ENCODE measurements at regions not wholly inside any gene's neighbourhood (a gene's known extent, or its start where the extent isn't known, plus 50 kb on each side); places are given as distances from the start of the nearest gene placed in this dataset.

DNA sequence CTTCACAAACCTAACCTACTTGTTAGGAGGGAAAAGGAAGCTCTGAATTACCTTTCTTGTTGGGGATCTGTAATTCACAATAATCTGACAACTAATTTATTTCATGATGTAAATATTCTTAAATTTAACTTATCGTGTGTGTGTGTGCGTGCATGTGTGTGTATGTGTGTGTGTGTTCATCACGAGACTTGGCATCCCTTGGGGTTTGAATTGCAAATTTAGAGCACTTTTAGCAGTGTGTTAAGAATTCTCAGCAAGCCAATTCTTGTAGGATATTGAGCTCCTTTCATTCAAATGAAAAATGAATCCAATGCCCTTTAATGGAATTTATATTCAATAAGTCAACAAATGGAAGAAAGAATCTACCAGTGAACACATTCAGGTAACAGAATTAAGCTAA is 85.9 kb upstream of the C3orf80 start:
- Histone ChIP-seq H3K4me1 (ENCODE audit: control insufficient read depth in 3 of 3, insufficient read depth in 2 of 3, low read depth in 1 of 3, low read length in 2 of 3) (no peaks in the 10 kb centered on the region), H3K27me3 (ENCODE audit: control insufficient read depth in 3 of 3, insufficient read depth in 3 of 3, low read length in 3 of 3) (no peaks in the 10 kb centered on the region), H3K9me3 (ENCODE audit: control insufficient read depth in 2 of 2, insufficient read depth in 1 of 2, low read depth in 1 of 2, low read length in 1 of 2) (no peaks in the 10 kb centered on the region), H3K27ac (ENCODE audit: low read depth in 1 of 3, low read length in 2 of 3) (no peak overlapping the region), H3K36me3 (ENCODE audit: control insufficient read depth in 3 of 3, insufficient read depth in 2 of 3, low read depth in 1 of 3, low read length in 3 of 3) (no peaks in the 10 kb centered on the region), H3K4me3 (ENCODE audit: low read depth in 1 of 3, low read length in 3 of 3) (no peak overlapping the region)
- 85 to 95% (median 91%) methylated on average over 3 of the region's 3 CpGs for WGBS, 3 donors
- DNase-seq: no peak
- FAIRE-seq: no peak

DNA sequence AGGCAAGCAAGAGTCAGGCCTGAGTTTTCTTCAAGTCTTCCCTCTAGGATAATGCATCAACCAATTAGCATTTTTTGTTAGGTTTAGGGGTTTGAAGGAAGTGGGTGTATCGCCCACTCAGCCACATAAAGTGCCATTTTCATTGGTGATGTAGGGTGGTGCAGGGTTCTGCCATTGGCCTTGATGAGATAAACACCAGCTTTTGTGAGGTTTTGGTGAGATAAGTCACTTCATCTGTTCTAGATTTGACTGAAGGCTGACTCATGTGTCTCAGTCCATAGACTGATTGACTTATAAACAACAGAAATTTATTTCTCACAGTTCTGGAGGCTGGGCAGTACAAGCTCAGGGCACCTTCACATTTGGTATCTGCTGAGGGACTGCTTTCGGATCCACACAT is 84.5 kb upstream of the C3orf80 start:
- Histone ChIP-seq H3K27ac (ENCODE audit: low read depth in 1 of 3, low read length in 2 of 3) (no peak overlapping the region), H3K9me3 (ENCODE audit: control insufficient read depth in 2 of 2, insufficient read depth in 1 of 2, low read depth in 1 of 2, low read length in 1 of 2) (no peaks in the 10 kb centered on the region), H3K4me3 (ENCODE audit: low read depth in 1 of 3, low read length in 3 of 3) (no peak overlapping the region), H3K4me1 (ENCODE audit: control insufficient read depth in 3 of 3, insufficient read depth in 2 of 3, low read depth in 1 of 3, low read length in 2 of 3) (no peaks in the 10 kb centered on the region), H3K27me3 (ENCODE audit: control insufficient read depth in 3 of 3, insufficient read depth in 3 of 3, low read length in 3 of 3) (no peaks in the 10 kb centered on the region), H3K36me3 (ENCODE audit: control insufficient read depth in 3 of 3, insufficient read depth in 2 of 3, low read depth in 1 of 3, low read length in 3 of 3) (no peaks in the 10 kb centered on the region)
- WGBS, 3 donors: 84 to 86% (median 86%) methylated on average over 2 of the region's 2 CpGs
- DNase-seq: no peak
- no peak for FAIRE-seq

DNA sequence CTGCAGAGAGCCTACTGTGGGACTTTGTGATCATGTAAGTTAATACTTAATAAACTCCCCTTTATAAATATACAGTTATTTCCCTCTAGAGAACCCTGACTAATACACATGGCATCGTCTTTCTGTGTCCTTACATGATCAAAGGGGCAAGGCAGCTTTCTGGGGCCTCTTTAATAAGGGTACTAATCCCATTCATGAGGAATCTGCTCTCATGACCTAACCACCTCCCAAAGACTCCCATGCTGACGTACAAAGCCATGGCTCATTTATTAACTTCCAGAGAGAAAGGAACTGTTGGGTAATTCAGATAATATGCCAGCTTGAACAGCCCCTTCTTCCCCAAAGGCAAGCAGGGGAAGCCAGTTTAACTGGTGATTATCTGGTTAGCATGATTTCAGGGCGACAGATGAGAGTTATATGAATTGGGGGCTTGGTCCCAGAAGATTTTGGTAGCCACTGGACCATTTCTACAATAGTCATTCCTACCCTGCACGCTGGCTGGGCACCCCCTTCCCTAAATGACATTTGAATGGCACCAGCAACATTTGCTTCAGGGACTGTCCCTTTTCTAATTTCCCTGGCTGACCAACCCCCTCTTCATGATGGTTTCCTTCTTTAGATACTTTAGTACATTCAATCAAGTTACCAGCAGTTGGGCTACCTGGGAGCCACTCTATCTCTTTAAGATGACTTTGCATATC is 83.6 kb upstream of the C3orf80 start:
- Histone ChIP-seq H3K36me3 (ENCODE audit: control insufficient read depth in 3 of 3, insufficient read depth in 2 of 3, low read depth in 1 of 3, low read length in 3 of 3) (no peaks in the 10 kb centered on the region), H3K9me3 (ENCODE audit: control insufficient read depth in 2 of 2, insufficient read depth in 1 of 2, low read depth in 1 of 2, low read length in 1 of 2) (no peaks in the 10 kb centered on the region), H3K4me3 (ENCODE audit: low read depth in 1 of 3, low read length in 3 of 3) (no peak overlapping the region), H3K4me1 (ENCODE audit: control insufficient read depth in 3 of 3, insufficient read depth in 2 of 3, low read depth in 1 of 3, low read length in 2 of 3) (no peaks in the 10 kb centered on the region), H3K27ac (ENCODE audit: low read depth in 1 of 3, low read length in 2 of 3) (no peak overlapping the region), H3K27me3 (ENCODE audit: control insufficient read depth in 3 of 3, insufficient read depth in 3 of 3, low read length in 3 of 3) (no peaks in the 10 kb centered on the region)
- FAIRE-seq (no peak), DNase-seq (no peak)
- WGBS, 3 donors: 65 to 70% (median 67%) methylated on average over 4 of the region's 4 CpGs

DNA sequence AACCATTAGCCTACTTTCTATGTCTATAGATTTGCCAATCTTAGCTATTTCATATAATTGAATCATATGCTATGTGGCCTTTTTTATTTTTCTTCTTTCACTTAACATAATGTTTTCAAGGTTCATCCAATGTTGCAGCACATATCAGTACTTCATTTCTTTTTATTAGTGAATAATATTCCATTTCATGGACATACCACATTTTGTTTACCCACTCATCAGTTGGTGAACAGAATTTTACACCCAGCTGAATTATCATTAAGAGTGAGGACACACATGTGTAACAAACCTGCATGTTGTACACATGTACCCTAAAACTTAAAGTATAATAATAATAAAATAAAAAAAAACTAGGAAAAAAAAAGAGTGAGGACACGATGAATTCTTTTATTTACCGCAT is 81.7 kb upstream of the C3orf80 start:
- H3K27ac ChIP-seq (ENCODE audit: low read depth in 1 of 3, low read length in 2 of 3): no peak overlapping the region
- DNase-seq (no peak), FAIRE-seq (no peak)
- no peaks in the 10 kb centered on the region for H3K27me3 ChIP-seq (ENCODE audit: control insufficient read depth in 3 of 3, insufficient read depth in 3 of 3, low read length in 3 of 3)
- H3K9me3 ChIP-seq (ENCODE audit: control insufficient read depth in 2 of 2, insufficient read depth in 1 of 2, low read depth in 1 of 2, low read length in 1 of 2): no peaks in the 10 kb centered on the region
- no peaks in the 10 kb centered on the region for H3K4me1 ChIP-seq (ENCODE audit: control insufficient read depth in 3 of 3, insufficient read depth in 2 of 3, low read depth in 1 of 3, low read length in 2 of 3)
- WGBS, 3 donors: 90 to 99% (median 97%) methylated on average over 2 of the region's 2 CpGs
- no peaks in the 10 kb centered on the region for H3K36me3 ChIP-seq (ENCODE audit: control insufficient read depth in 3 of 3, insufficient read depth in 2 of 3, low read depth in 1 of 3, low read length in 3 of 3)
- no peak overlapping the region for H3K4me3 ChIP-seq (ENCODE audit: low read depth in 1 of 3, low read length in 3 of 3)

DNA sequence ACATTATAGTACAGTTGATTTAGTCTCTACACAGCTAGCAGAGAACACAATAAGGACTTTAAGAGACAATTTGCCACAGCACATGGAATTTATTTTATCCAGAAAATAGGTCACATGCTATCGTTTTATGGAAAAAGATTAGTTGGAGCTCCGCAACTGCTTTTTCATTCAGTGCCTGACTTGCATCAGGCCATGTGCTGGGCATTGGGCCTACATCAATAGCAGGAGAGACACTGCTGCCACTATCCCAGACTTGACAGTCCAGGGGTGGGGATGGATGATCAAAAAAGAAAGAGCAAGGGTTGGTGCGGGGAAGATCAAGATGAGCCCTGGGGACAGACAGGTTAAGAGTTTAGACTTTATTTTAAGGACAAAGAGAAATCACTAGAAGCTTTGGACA is 75.2 kb upstream of the C3orf80 start:
- 92 to 93% (median 92%) methylated on average over 3 of the region's 3 CpGs for WGBS, 3 donors
- FAIRE-seq: no peak
- DNase-seq: no peak
- H3K9me3 ChIP-seq (ENCODE audit: control insufficient read depth in 2 of 2, insufficient read depth in 1 of 2, low read depth in 1 of 2, low read length in 1 of 2): no peaks in the 10 kb centered on the region
- H3K27ac ChIP-seq (ENCODE audit: low read depth in 1 of 3, low read length in 2 of 3): no peak overlapping the region
- H3K4me3 ChIP-seq (ENCODE audit: low read depth in 1 of 3, low read length in 3 of 3): no peak overlapping the region
- no peaks in the 10 kb centered on the region for H3K36me3 ChIP-seq (ENCODE audit: control insufficient read depth in 3 of 3, insufficient read depth in 2 of 3, low read depth in 1 of 3, low read length in 3 of 3)
- no peaks in the 10 kb centered on the region for H3K4me1 ChIP-seq (ENCODE audit: control insufficient read depth in 3 of 3, insufficient read depth in 2 of 3, low read depth in 1 of 3, low read length in 2 of 3)
- no peaks in the 10 kb centered on the region for H3K27me3 ChIP-seq (ENCODE audit: control insufficient read depth in 3 of 3, insufficient read depth in 3 of 3, low read length in 3 of 3)

DNA sequence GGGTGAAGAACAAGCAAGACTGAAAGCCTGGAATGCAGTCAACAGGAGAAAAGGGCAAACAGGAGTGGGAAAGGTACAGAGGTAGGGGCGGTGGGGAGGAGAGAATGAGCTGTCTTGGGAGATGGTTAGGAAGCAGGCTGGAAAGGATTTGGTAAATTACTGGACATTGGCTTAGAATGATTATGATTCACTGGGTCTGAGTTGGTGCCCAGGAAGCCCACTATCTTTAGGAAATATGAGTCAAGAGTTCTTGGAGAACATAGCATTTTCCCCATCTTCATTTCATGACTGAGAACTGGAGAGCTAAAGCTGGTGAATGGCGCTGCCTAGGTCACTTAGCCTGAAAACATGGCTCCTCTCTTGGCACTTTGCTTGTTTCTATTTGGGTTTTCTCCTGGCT is 74.7 kb upstream of the C3orf80 start:
- no peaks in the 10 kb centered on the region for H3K27me3 ChIP-seq (ENCODE audit: control insufficient read depth in 3 of 3, insufficient read depth in 3 of 3, low read length in 3 of 3)
- no peaks in the 10 kb centered on the region for H3K9me3 ChIP-seq (ENCODE audit: control insufficient read depth in 2 of 2, insufficient read depth in 1 of 2, low read depth in 1 of 2, low read length in 1 of 2)
- no peak for FAIRE-seq
- 66 to 97% (median 75%) methylated on average over 2 of the region's 2 CpGs for WGBS, 3 donors
- H3K27ac ChIP-seq (ENCODE audit: low read depth in 1 of 3, low read length in 2 of 3): no peak overlapping the region
- no peak for DNase-seq
- H3K4me3 ChIP-seq (ENCODE audit: low read depth in 1 of 3, low read length in 3 of 3): no peak overlapping the region
- no peaks in the 10 kb centered on the region for H3K36me3 ChIP-seq (ENCODE audit: control insufficient read depth in 3 of 3, insufficient read depth in 2 of 3, low read depth in 1 of 3, low read length in 3 of 3)
- no peaks in the 10 kb centered on the region for H3K4me1 ChIP-seq (ENCODE audit: control insufficient read depth in 3 of 3, insufficient read depth in 2 of 3, low read depth in 1 of 3, low read length in 2 of 3)

DNA sequence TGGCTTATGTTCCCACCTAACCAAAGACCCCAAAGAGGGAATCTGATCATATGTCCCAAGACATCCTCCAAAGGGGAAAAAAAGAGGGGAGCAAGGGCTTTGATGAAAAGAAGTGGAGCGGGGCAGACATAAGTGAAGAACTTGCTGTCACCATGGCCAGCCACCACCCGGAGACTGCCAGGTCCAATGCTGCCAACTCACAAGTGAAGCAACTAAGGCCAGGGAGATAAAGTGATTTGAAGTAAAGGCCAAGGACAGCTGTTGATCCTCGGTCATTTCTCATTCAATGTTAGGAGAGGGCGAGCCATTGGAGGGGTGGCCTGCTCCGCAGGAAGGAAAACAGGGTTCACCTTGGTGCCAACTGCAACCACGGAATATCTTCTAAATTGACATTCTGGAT is 72.6 kb upstream of the C3orf80 start:
- Histone ChIP-seq H3K4me3 (ENCODE audit: low read depth in 1 of 3, low read length in 3 of 3) (no peak overlapping the region), H3K36me3 (ENCODE audit: control insufficient read depth in 3 of 3, insufficient read depth in 2 of 3, low read depth in 1 of 3, low read length in 3 of 3) (no peaks in the 10 kb centered on the region), H3K27me3 (ENCODE audit: control insufficient read depth in 3 of 3, insufficient read depth in 3 of 3, low read length in 3 of 3) (no peaks in the 10 kb centered on the region), H3K27ac (ENCODE audit: low read depth in 1 of 3, low read length in 2 of 3) (no peak overlapping the region), H3K4me1 (ENCODE audit: control insufficient read depth in 3 of 3, insufficient read depth in 2 of 3, low read depth in 1 of 3, low read length in 2 of 3) (no peaks in the 10 kb centered on the region), H3K9me3 (ENCODE audit: control insufficient read depth in 2 of 2, insufficient read depth in 1 of 2, low read depth in 1 of 2, low read length in 1 of 2) (no peaks in the 10 kb centered on the region)
- DNase-seq (no peak), FAIRE-seq (no peak)
- WGBS, 3 donors: 89 to 96% (median 93%) methylated on average over 6 of the region's 6 CpGs

DNA sequence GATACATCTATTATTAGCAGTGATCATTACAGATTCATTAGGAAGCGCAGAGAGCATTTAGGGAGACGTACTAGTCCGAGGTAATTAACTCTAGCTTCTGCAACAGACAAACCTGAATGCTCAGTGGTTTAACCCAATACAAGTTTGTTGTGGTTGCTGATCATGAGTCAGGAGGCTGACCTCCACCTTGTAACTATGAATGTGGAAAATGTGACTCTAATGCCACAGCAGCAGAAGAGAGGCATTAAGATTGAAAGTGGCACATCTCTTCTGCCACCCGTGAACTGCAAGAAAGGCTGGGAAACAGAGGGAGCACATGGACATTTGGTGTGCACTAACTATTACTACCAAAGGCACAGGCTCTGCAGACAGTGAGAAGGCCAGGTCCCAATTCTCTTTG is 71.2 kb upstream of the C3orf80 start:
- Histone ChIP-seq H3K27me3 (ENCODE audit: control insufficient read depth in 3 of 3, insufficient read depth in 3 of 3, low read length in 3 of 3) (no peaks in the 10 kb centered on the region), H3K9me3 (ENCODE audit: control insufficient read depth in 2 of 2, insufficient read depth in 1 of 2, low read depth in 1 of 2, low read length in 1 of 2) (no peaks in the 10 kb centered on the region), H3K27ac (ENCODE audit: low read depth in 1 of 3, low read length in 2 of 3) (no peak overlapping the region), H3K4me1 (ENCODE audit: control insufficient read depth in 3 of 3, insufficient read depth in 2 of 3, low read depth in 1 of 3, low read length in 2 of 3) (no peaks in the 10 kb centered on the region), H3K36me3 (ENCODE audit: control insufficient read depth in 3 of 3, insufficient read depth in 2 of 3, low read depth in 1 of 3, low read length in 3 of 3) (no peaks in the 10 kb centered on the region), H3K4me3 (ENCODE audit: low read depth in 1 of 3, low read length in 3 of 3) (no peak overlapping the region)
- no peak for DNase-seq
- 84 to 88% (median 85%) methylated on average over 4 of the region's 4 CpGs for WGBS, 3 donors
- no peak for FAIRE-seq

DNA sequence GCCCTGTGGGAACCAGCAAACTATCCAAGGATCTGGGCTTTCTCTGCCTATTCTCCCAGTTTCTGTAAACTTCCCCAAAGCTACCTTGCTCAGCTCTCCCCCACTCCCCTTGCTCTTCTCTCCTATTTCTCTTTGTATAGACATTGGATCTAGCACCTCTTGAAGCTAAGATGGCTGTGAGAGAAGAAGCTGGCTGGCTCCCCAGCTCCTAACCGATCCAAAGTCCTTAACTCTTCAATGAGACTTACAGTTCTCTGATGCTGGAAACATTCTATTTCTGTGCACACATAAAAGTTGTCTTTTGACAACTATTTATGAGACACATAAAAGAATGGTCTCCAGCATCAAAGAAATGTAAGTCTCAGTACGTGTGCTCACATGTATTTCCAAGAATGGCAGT is 70.6 kb upstream of the C3orf80 start:
- H3K9me3 ChIP-seq (ENCODE audit: control insufficient read depth in 2 of 2, insufficient read depth in 1 of 2, low read depth in 1 of 2, low read length in 1 of 2): no peaks in the 10 kb centered on the region

More for the DNA sequence above, 70.6 kb upstream of the C3orf80 start:
- H3K27me3 ChIP-seq (ENCODE audit: control insufficient read depth in 3 of 3, insufficient read depth in 3 of 3, low read length in 3 of 3): no peaks in the 10 kb centered on the region
- FAIRE-seq: no peak
- no peak for DNase-seq
- H3K27ac ChIP-seq (ENCODE audit: low read depth in 1 of 3, low read length in 2 of 3): no peak overlapping the region
- H3K36me3 ChIP-seq (ENCODE audit: control insufficient read depth in 3 of 3, insufficient read depth in 2 of 3, low read depth in 1 of 3, low read length in 3 of 3): no peaks in the 10 kb centered on the region
- no peaks in the 10 kb centered on the region for H3K4me1 ChIP-seq (ENCODE audit: control insufficient read depth in 3 of 3, insufficient read depth in 2 of 3, low read depth in 1 of 3, low read length in 2 of 3)
- 68 to 81% (median 79%) methylated on average over 2 of the region's 2 CpGs for WGBS, 3 donors
- no peak overlapping the region for H3K4me3 ChIP-seq (ENCODE audit: low read depth in 1 of 3, low read length in 3 of 3)

Measured in small intestine (tissue), 7 donors.